Stimulated activated CD8-positive, alpha-beta memory T cell treated with anti-CD3 and anti-CD28 coated beads, Interleukin-15, amount 100 ng/mL, for 1 hour (primary cell): ENCODE measurements at regions not wholly inside any gene's neighbourhood (a gene's known extent, or its start where the extent isn't known, plus 50 kb on each side); places are given as distances from the start of the nearest gene placed in this dataset.

ENCODE experiments used
- DNase-seq: peaks from one replicate; pipeline ENCODE4 v3.0.0-alpha.2; 2020; ENCODE audit warnings: low read depth

GRCh38 chr6:40194447-40195170 is 260.3 kb upstream of the MOCS1 start:
- no peak for DNase-seq

- DNase-seq: no peak
These were observed 258.3 kb upstream of the MOCS1 start for GRCh38 chr6:40192516-40192915.

- DNase-seq: no peak
These were observed 254.7 kb upstream of the MOCS1 start for GRCh38 chr6:40188931-40189330.

- no peak for DNase-seq
These were observed 253.4 kb upstream of the MOCS1 start for GRCh38 chr6:40187535-40188144.

- DNase-seq: no peak
These were observed 251.2 kb upstream of the MOCS1 start for GRCh38 chr6:40185486-40185885.

DNA sequence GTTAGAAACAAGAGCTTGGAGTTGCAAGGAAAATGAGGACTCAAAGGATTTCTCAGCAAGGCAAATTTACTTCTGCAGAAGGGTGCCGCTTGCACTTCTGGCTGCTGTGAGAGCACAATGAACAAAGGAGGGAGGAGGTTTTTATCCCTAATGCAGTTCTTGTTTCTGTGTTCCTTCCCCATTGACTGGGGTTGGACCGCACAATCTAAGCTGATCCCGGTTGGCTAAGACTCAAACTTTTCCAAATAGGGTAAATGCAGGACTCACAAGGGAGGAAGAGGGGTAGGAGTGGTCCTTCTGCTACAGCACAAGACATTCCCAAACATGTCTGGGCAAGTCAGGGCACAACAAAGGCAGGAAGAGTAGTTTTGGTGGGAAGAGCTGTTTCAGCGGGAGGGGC is 249.6 kb upstream of the MOCS1 start:
- DNase-seq: no peak

DNA sequence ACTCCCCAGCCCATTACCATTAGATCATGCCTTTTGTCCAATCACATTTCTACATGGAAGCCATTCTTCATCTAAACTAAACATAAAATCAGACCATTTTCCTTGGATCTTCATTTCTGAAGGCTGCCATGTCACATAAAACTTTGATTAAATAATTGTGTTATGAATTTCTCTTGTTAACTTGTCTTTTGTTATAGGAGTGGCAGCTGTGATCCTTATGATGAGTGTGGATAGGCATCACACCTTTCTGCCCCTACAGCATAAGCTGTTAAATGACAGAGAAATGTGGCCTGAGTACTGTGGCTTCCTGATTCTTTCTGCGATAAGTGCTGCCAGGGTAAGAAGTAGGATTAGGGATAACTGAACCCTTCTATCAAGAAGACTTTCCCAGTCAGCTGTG is 247.1 kb upstream of the MOCS1 start:
- no peak for DNase-seq

- DNase-seq: no peak
These were observed 246.0 kb upstream of the MOCS1 start for GRCh38 chr6:40180271-40180670.

DNA sequence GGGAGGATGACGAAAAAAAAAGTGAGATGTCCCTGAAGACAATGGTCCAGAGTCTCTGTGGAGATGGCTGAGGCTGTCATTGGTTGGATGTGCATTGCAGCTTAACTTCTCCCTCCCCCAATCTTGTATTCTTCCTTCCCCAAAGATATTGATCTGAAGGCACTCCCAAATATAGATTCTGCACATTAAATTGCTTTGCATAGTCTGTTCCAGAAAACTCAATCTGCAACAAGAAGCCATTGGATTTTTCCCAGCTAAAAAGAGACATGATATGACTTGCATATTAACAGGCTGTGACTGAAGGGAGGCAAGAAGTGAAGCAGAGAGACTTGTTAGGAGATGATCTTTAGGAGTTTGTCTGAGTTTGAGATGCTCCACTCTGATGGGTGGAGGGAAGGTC is 245.2 kb upstream of the MOCS1 start:
- no peak for DNase-seq

DNA sequence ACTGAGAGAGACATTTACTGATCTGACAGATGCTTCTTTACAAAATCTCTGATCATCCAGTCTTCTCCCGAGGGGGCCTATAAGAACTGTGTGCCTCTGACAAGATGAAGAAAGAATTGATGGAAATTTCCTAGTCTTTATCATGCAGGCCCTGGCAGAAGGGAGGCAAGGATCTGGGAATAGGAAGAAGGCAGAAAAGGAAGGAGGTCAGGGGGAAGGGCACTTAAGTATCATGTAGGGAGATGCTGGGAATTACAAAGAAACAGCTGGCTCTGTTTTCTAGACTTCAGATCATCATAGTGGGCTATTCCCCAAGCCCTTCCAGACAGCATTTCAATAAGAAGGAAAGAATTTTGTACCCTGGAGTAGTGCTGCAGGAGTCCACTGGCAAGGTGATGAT is 243.3 kb upstream of the MOCS1 start:
- DNase-seq: no peak

DNA sequence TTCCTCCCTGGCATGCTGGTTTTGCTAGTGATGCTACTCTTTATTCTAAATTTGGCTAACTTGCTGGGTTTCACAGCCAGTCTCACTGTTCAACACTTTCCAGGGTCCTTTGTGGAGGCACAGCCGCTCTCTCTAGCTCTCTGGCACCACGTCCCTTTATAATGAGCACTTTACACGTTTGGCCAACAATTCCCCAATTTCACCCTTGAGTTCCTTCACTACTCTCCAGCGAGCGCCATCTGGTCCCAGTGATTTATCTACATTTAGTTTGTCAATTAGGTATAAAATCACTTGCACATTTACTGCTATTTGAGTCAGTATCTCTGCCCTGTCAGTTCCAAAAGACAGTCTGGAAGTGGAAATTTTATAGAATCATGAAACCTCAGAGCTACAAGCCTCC is 241.9 kb upstream of the MOCS1 start:
- no peak for DNase-seq

DNA sequence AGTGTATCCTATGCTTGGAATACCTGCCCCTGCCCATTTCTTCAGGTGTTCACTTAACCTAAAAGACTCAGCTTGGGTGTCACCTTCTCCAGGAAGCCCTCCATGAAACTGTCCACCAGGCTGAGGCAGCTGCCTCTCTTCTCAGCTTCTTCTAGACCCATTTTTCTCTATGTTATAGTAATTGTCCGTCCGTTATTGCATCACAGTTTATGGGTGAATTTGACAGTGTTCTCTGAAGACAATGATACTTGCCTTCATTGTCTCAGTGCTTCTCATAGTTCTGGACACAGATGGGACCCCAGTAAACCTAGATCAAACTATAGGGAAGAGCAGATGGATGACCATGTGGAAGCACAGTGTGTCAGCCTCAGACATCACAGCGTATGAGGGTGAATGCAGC is 238.0 kb upstream of the MOCS1 start:
- no peak for DNase-seq

DNA sequence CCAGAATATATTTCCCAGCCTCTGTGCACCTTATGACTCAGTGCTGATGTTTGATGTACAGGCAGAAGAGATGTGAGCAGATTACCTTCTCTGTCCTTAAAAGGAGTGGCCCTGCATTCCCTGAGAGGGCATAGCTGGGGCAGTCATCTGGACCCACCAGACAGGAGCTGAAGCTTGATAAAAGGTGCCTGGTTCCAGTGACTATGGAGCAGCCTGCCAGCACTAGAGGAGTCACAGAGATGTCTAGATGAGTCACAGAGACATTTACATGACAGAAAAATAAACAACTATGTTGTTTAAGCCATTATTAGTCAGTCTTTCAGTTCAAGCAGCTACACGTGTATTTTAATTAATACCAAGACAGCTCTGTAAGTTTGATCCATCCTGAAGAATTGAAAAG is 237.1 kb upstream of the MOCS1 start:
- DNase-seq: no peak

DNA sequence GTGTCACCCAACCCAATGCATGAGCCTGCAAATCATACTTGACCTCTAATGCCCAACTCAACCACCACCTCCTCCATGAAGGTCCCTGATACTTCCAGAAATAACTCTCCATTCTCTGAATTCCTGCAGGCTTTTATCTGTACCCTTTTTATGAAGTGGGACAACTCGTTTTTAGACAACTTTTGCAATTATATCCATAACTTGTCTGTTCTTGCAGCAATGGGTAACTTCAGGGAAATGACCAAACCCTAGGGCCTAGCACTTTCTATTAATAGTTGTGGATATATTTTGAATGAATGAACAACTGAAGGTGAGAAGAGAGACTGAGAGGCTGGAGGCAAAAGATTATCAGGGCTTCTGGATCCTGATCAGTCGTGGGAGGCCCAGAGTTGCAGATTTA is 236.6 kb upstream of the MOCS1 start:
- DNase-seq: no peak

DNA sequence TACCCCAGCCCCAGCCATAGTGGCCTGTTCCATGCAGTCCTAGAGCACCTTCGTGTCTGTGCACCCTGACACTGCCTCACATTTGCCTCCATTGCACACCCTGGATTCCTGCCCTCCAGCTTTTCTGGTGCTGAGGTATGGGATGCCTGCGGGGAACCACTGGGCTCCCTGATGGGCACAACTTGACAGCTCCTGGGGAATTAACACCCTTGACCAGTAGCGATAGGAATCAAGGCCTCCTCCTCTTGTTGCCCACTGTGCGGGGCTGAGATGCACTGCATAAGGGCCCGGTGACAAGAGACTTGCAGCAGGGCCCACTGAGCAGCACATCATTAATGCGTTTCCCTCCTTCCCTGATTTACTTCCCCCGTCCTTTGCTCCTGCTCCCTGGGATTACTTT is 235.6 kb upstream of the MOCS1 start:
- DNase-seq: no peak

DNA sequence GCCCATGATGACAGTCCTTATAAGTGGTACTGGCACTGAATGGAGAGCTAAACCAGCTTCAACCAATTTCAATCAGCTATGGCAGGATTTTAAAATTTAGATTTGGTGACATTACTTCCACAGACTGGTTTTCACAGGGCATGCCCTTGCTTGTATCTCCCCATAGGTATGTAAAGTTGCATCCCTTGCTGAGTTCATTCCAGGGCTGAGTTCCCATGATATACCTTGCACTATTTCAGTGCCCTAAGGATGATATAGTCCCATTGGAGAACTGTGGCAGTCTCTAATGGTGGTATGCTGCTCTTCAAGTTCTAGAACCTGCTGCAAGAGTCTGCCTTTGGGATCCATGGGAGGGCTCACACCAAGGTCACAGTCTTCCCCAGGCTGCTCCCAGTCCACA is 232.7 kb upstream of the MOCS1 start:
- DNase-seq: no peak

GRCh38 chr6:40165036-40165709 is 230.9 kb upstream of the MOCS1 start:
- DNase-seq: no peak

- no peak for DNase-seq
These were observed 230.1 kb upstream of the MOCS1 start for GRCh38 chr6:40164345-40164755.

- DNase-seq: no peak
These were observed 229.7 kb upstream of the MOCS1 start for GRCh38 chr6:40163924-40164323.

DNA sequence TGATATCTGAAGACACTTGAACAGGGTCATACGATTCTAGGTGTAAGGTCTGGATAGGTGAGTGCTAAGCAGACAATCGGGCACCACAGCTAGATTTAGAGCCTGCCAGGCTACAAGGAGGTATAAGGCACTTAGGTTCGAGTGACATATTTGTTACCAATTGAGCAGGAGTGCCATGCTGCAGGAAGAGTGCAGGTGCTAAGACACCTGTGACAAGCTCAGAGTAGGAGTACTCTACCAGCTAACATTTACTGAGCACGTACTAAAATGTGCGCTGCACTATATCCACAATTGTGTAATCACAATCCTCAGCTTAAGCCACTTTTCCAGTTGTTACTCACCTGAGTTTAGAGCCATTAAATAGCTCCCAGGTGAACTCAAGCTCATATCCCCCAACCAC is 227.8 kb upstream of the MOCS1 start:
- DNase-seq: no peak

DNA sequence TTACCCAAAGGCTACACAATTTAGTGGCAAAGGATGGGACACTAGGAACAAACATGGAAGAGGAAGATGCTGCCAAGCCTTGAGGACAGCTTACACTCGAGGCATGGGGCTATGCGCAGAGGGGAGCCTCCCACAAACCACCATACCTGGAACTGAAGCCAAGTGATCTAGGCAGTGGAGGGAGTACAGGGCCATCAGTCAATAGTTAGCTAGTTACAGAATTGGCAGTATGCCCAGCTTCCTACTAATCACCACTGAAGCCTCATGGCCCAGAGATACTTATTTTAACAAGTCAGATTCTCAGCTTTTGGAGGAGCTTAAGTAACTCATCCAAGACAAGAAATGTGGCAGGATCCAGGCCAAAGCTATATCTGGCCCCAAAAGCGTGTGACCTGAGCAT is 226.6 kb upstream of the MOCS1 start:
- DNase-seq: no peak

GRCh38 chr6:40159865-40160264 is 225.6 kb upstream of the MOCS1 start:
- DNase-seq: no peak

DNA sequence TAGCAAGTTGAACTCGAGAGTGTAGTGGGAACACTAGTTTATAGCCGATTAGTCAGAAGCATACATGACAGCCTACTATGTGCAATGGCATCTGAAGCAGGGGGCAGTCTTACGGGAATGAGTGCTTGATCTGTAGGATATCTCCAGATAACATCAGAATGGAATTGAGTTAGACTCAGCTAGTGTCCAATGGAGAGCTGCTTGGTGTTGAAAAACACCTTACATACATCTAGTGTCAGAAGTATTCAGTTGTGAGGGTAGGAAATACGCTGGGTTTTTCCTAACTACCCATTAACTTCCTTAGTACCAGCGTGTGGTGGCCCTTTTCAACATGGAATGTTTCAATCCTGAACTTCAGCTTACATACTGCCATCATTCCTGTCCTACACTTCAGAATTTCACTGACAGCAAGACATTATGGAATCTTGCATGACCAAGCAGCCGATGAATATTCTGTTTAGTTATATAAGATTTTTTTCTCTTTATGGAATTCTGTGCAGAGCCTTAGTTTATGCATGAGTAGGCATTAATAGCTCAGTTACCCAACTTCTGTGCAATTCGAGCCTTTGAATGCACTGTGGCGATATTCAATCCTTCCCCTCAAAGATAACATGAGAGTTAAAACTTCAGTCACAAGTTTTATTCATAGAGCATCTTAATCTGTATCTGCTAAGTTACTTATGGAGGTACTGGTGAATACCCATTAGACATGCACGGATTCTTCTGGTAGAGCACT is 218.6 kb upstream of the MOCS1 start:
- DNase-seq: no peak
